IgD-negative memory B cell (primary cell): ENCODE measurements at regions not wholly inside any gene's neighbourhood (a gene's known extent, or its start where the extent isn't known, plus 50 kb on each side); places are given as distances from the start of the nearest gene placed in this dataset.

Experiments
- H3K27ac Mint-ChIP-seq, 3 donors: one replicate each; pipeline ENCODE4 v1.8.0; 2020 to 2022; ENCODE audit warnings: mild to moderate bottlenecking in 3 of 3, mixed read lengths in 3 of 3, moderate library complexity in 1 of 3
- H3K27me3 Mint-ChIP-seq: one replicate; pipeline ENCODE4 v1.8.0; 2021; ENCODE audit warnings: mixed read lengths
- H3K36me3 Mint-ChIP-seq: one replicate; pipeline ENCODE4 v1.8.0; 2020; ENCODE audit warnings: mild to moderate bottlenecking, mixed read lengths
- H3K4me1 Mint-ChIP-seq, 3 donors: one replicate each; pipeline ENCODE4 v1.8.0; 2020 to 2022; ENCODE audit warnings: mixed read lengths in 3 of 3, mild to moderate bottlenecking in 1 of 3
- H3K4me3 Mint-ChIP-seq, 4 donors: one replicate each; pipeline ENCODE4 v1.8.0; 2020 to 2022; ENCODE audit warnings: mild to moderate bottlenecking in 4 of 4, mixed read lengths in 4 of 4, moderate library complexity in 3 of 4
- H3K9me3 Mint-ChIP-seq, 3 donors: one replicate each; pipeline ENCODE4 v1.8.0; 2020 to 2021; ENCODE audit warnings: mixed read lengths in 3 of 3, mild to moderate bottlenecking in 1 of 3

GRCh38 chr2:56133441-56133840 lies 50.3 kb upstream of the CCDC85A start:
- peaks cover 2% of the 10 kb centered on the region for H3K27me3 Mint-ChIP-seq

GRCh38 chr2:56133931-56134629 lies 49.7 kb upstream of the CCDC85A start:
- Mint-ChIP-seq H3K4me1 (no peaks in the 10 kb centered on the region), H3K27ac (no peak overlapping the region), H3K36me3 (no peaks in the 10 kb centered on the region), H3K4me3 (no peak overlapping the region), H3K27me3 (peaks cover 2% of the 10 kb centered on the region), H3K9me3 (no peaks in the 10 kb centered on the region)

More at GRCh38 chr2:56133441-56133840, 50.3 kb upstream of the CCDC85A start:
- H3K4me3 Mint-ChIP-seq = no peak overlapping the region
- H3K9me3 Mint-ChIP-seq = no peaks in the 10 kb centered on the region
- no peaks in the 10 kb centered on the region for H3K36me3 Mint-ChIP-seq
- H3K27ac Mint-ChIP-seq = no peak overlapping the region
- H3K4me1 Mint-ChIP-seq = no peaks in the 10 kb centered on the region
